Endothelial cell of umbilical vein (primary cell): ENCODE measurements at regions not wholly inside any gene's neighbourhood (a gene's known extent, or its start where the extent isn't known, plus 50 kb on each side); places are given as distances from the start of the nearest gene placed in this dataset.

Experiments used
- BruUV-seq: library from RNA; stranded (reverse); fragments of 400-500 nt; replicated peaks from 2 replicates; lab custom pipeline; 2021; lab: Mats Ljungman, UMichigan
- CTCF ChIA-PET: fragments of 300-600, 350-600 bp; sonication (Branson Sonifier 250); formaldehyde crosslinking; loops from one replicate; lab custom pipeline; 2021; ENCODE audit warnings: antibody characterized with exemption, inconsistent platforms; lab: Charles Lee
- POLR2A ChIA-PET: fragments of 300-600, 350-600 bp; sonication (Branson Sonifier 250); formaldehyde crosslinking; loops from one replicate; lab custom pipeline; 2021; ENCODE audit warnings: antibody characterized with exemption, inconsistent platforms; lab: Charles Lee
- DNase-seq: peaks from one replicate; pipeline ENCODE4 v3.0.0-alpha.2; 2011; ENCODE audit warnings: low read depth, low spot score
- FAIRE-seq: peaks from 2 replicates; lab custom pipeline; 2011; peaks lifted over from hg19 to GRCh38; lab: Jason Lieb, UNC
- H2AFZ ChIP-seq: 2 replicates; pipeline ENCODE4 v1.6.0; 2012; ENCODE audit warnings: low read depth, low read length, control low read depth, inconsistent platforms
- H3K27ac ChIP-seq: 2 replicates; pipeline ENCODE4 v1.5.1; 2011; ENCODE audit warnings: low read depth, mild to moderate bottlenecking, control low read depth, low read length, moderate library complexity; ENCODE audit not compliant: insufficient read depth
- H3K27me3 ChIP-seq, 2 experiments: 2 replicates each; pipeline versions ENCODE4 v1.6.0 to v1.6.1; 2011; ENCODE audit warnings: low read length in 2 of 2, mixed read lengths in 1 of 2; ENCODE audit not compliant: control insufficient read depth in 2 of 2, insufficient read depth in 2 of 2
- H3K36me3 ChIP-seq, 2 experiments: 2 replicates in 1 of 2; 3 replicates in 1 of 2; pipeline ENCODE4 v1.5.1; 2011; ENCODE audit warnings: low read length in 2 of 2, mild to moderate bottlenecking in 1 of 2, moderate library complexity in 1 of 2; ENCODE audit not compliant: control insufficient read depth in 2 of 2, insufficient read depth in 2 of 2; ENCODE audit errors: extremely low read depth in 1 of 2
- H3K4me1 ChIP-seq: 3 replicates; pipeline ENCODE4 v1.5.1; 2011; ENCODE audit warnings: mild to moderate bottlenecking, low read length; ENCODE audit not compliant: control insufficient read depth, insufficient read depth; ENCODE audit errors: extremely low read depth
- H3K4me2 ChIP-seq: 2 replicates; pipeline ENCODE4 v1.6.1; 2011; ENCODE audit warnings: low read length, control low read depth, mixed read lengths; ENCODE audit not compliant: insufficient read depth
- H3K4me3 ChIP-seq, 3 experiments: fragments of 200-600 bp in 1 of 3; sonication (generic), shearing (Covaris generic) in 1 of 3; replicated peaks in 1 of 3; 2 replicates each; pipeline ENCODE4 v1.5.1; 2011 to 2016; ENCODE audit warnings: control low read depth in 3 of 3, low read length in 3 of 3, mild to moderate bottlenecking in 2 of 3, inconsistent platforms in 1 of 3, low read depth in 1 of 3, moderate library complexity in 1 of 3; ENCODE audit not compliant: insufficient read depth in 1 of 3
- H3K79me2 ChIP-seq: 2 replicates; pipeline ENCODE4 v1.6.0; 2012; ENCODE audit warnings: low read length, inconsistent platforms; ENCODE audit not compliant: control insufficient read depth, insufficient read depth
- H3K9ac ChIP-seq: replicated peaks from 2 replicates; pipeline ENCODE3; 2011; ENCODE audit warnings: low read length, control low read depth; ENCODE audit not compliant: insufficient read depth; ENCODE audit errors: extremely low read depth
- H3K9me1 ChIP-seq: replicated peaks from 3 replicates; pipeline ENCODE4 v1.6.0; 2011; ENCODE audit warnings: mild to moderate bottlenecking, low read length; ENCODE audit not compliant: control insufficient read depth, insufficient read depth; ENCODE audit errors: extremely low read depth
- H3K9me3 ChIP-seq: replicated peaks from 2 replicates; pipeline ENCODE4 v1.5.1; 2012; ENCODE audit warnings: low read length, inconsistent platforms; ENCODE audit not compliant: control insufficient read depth, insufficient read depth
- H4K20me1 ChIP-seq: replicated peaks from 2 replicates; pipeline ENCODE3; 2011; ENCODE audit warnings: mild to moderate bottlenecking, low read length; ENCODE audit not compliant: control insufficient read depth, insufficient read depth; ENCODE audit errors: extremely low read depth
- EZH2 ChIP-seq: IDR thresholded peaks from 2 replicates; pipeline ENCODE4 v1.6.1; 2012; ENCODE audit warnings: borderline replicate concordance, low read depth, mild to moderate bottlenecking, moderate library complexity, low read length, inconsistent platforms; ENCODE audit not compliant: severe bottlenecking
- FOS ChIP-seq: IDR thresholded peaks from 2 replicates; pipeline ENCODE4 v1.6.1; 2011; ENCODE audit warnings: mild to moderate bottlenecking, low read length, moderate library complexity, borderline replicate concordance; ENCODE audit not compliant: insufficient read depth
- GATA2 ChIP-seq: IDR thresholded peaks from 2 replicates; pipeline ENCODE4 v1.7.0; 2011; ENCODE audit warnings: low read depth, mild to moderate bottlenecking, moderate library complexity, mixed read lengths, low read length; ENCODE audit not compliant: insufficient read length, insufficient read depth
- JUN ChIP-seq: IDR thresholded peaks from 2 replicates; pipeline ENCODE4 v1.6.1; 2011; ENCODE audit warnings: borderline replicate concordance, low read depth; ENCODE audit not compliant: insufficient read length, insufficient read depth
- MAX ChIP-seq: IDR thresholded peaks from 2 replicates; pipeline ENCODE4 v1.6.1; 2011; ENCODE audit not compliant: insufficient read depth, insufficient read length
- MYC ChIP-seq: IDR thresholded peaks from one replicate; pipeline ENCODE4 v1.6.1; 2011; ENCODE audit warnings: mild to moderate bottlenecking, low read depth, low read length
- POLR2A ChIP-seq: IDR thresholded peaks from 2 replicates; pipeline ENCODE4 v1.6.1; 2012; ENCODE audit warnings: low read depth, mild to moderate bottlenecking, control low read depth, low read length
- POLR2AphosphoS5 ChIP-seq: IDR thresholded peaks from 2 replicates; pipeline ENCODE4 v1.6.1; 2012; ENCODE audit warnings: low read depth, mild to moderate bottlenecking, control low read depth, low read length, moderate library complexity; ENCODE audit not compliant: insufficient read depth
- dilution Hi-C: fragments of 300-500 bp; cut with MboI; formaldehyde crosslinking; loops from one replicate; pipeline ENCODE4 v1.15.0; 2019; ENCODE audit warnings: low sequenced_read_pairs; ENCODE audit not compliant: extremely low pct_ligation_motif_present
- intact Hi-C: fragments of 100-400 bp; cut with micrococcal nuclease; formaldehyde crosslinking; loops from one replicate; pipeline ENCODE4 v1.10.0; 2022
- TF ChIP-seq, protein P1 (sequence below), 2 donors: IDR thresholded peaks; 1 replicate in 1 of 2; 2 replicates in 1 of 2; pipeline ENCODE4 v1.5.1; 2011; ENCODE audit warnings: low read length in 2 of 2, mild to moderate bottlenecking in 2 of 2, moderate library complexity in 2 of 2, control low read depth in 1 of 2, inconsistent platforms in 1 of 2, low read depth in 1 of 2; ENCODE audit not compliant: insufficient read depth in 1 of 2; ENCODE audit errors: extremely low read depth in 1 of 2

DNA sequence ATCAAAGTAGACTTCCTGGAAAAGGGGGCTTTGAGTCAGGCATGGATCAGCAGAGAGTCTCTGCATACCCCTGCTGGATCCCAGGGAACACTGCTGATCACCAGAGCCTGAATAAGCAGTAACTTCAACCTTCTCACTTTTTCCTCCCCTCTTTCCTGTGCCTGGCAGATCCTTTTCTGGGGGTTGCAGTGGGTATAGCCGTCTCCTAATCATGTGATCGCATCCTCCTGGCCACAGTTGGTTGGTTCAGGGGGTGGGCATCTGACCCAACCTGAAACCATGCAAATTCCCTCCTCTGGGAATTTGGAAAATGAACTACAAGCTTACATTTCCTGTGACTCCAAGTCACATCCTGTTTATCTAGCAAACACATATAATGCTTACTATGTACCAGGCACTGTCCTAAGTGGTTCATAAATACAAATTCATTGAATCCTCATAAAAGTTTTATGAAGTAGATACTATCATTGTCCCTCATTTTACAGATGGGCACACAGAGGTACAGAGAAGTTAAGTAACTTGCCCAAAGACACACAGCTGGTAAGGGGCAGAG, 120.3 kb downstream of the AXIN2 start:
- TF ChIP-seq MYC (no peak), GATA2 (no peak), POLR2A (no peak), JUN (no peak), MAX (no peak), EZH2 (no peak), POLR2AphosphoS5 (no peak), FOS (no peak)
- TF ChIP-seq, protein P1, sequence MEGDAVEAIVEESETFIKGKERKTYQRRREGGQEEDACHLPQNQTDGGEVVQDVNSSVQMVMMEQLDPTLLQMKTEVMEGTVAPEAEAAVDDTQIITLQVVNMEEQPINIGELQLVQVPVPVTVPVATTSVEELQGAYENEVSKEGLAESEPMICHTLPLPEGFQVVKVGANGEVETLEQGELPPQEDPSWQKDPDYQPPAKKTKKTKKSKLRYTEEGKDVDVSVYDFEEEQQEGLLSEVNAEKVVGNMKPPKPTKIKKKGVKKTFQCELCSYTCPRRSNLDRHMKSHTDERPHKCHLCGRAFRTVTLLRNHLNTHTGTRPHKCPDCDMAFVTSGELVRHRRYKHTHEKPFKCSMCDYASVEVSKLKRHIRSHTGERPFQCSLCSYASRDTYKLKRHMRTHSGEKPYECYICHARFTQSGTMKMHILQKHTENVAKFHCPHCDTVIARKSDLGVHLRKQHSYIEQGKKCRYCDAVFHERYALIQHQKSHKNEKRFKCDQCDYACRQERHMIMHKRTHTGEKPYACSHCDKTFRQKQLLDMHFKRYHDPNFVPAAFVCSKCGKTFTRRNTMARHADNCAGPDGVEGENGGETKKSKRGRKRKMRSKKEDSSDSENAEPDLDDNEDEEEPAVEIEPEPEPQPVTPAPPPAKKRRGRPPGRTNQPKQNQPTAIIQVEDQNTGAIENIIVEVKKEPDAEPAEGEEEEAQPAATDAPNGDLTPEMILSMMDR (IDR thresholded peaks at IDR 0.05; ENCODE audit: extremely low read depth in 1 of 2, insufficient read depth in 1 of 2, low read depth in 1 of 2, low read length in 2 of 2): no peak
- no peak for FAIRE-seq
- Histone ChIP-seq H2AFZ (no peak overlapping the region), H3K79me2 (no peaks in the 10 kb centered on the region), H3K27ac (no peak overlapping the region), H3K36me3 (no peaks in the 10 kb centered on the region), H4K20me1 (no peaks in the 10 kb centered on the region), H3K9ac (no peak overlapping the region), H3K4me3 (no peak overlapping the region), H3K4me2 (no peak overlapping the region), H3K4me1 (no peaks in the 10 kb centered on the region), H3K9me1 (no peaks in the 10 kb centered on the region), H3K27me3 (peaks cover 4 to 8% of the 10 kb centered on the region in 2 experiments), H3K9me3 (no peaks in the 10 kb centered on the region)
- intact Hi-C loops: no loop called here
- no peak for DNase-seq
- ChIA-PET POLR2A (no interaction called here), CTCF (interaction anchor here (0.8 kb wide), 1 partner anchor 209 kb away, joined by 4 read pairs; no protein-coding TSS in a partner anchor)
- BruUV-seq: no TSS peak
- dilution Hi-C loops: no loop called here
